EL (cell line): ENCODE measurements at regions not wholly inside any gene's neighbourhood (a gene's known extent, or its start where the extent isn't known, plus 50 kb on each side); places are given as distances from the start of the nearest gene placed in this dataset.

Source experiments
- DNase-seq: peaks from one replicate; pipeline ENCODE4 v3.0.0-alpha.2; 2016

- DNase-seq, result no peak
These were observed 206.2 kb upstream of the SKOR2 start for GRCh38 chr18:47457614-47458013.

GRCh38 chr18:47453038-47453437 is 201.6 kb upstream of the SKOR2 start:
- DNase-seq, result no peak

- DNase-seq, result no peak
These were observed 197.5 kb upstream of the SKOR2 start for GRCh38 chr18:47448956-47449355.

GRCh38 chr18:47441914-47442313 is 190.5 kb upstream of the SKOR2 start:
- no peak for DNase-seq

GRCh38 chr18:47438001-47438400 is 186.5 kb upstream of the SKOR2 start:
- no peak for DNase-seq

- DNase-seq, result no peak
These were observed 185.4 kb upstream of the SKOR2 start for GRCh38 chr18:47436871-47437270.

GRCh38 chr18:47434214-47434746 is 182.8 kb upstream of the SKOR2 start:
- DNase-seq, result no peak

GRCh38 chr18:47427923-47428637 is 176.6 kb upstream of the SKOR2 start:
- DNase-seq, result no peak

GRCh38 chr18:47427072-47427471 is 175.6 kb upstream of the SKOR2 start:
- no peak for DNase-seq

- no peak for DNase-seq
These were observed 173.9 kb upstream of the SKOR2 start for GRCh38 chr18:47425365-47425764.

- DNase-seq, result peak; percentile 12
These were observed 171.1 kb upstream of the SKOR2 start for GRCh38 chr18:47422524-47422923.

GRCh38 chr18:47420130-47420529 is 168.7 kb upstream of the SKOR2 start:
- DNase-seq, result no peak

GRCh38 chr18:47418746-47419145 is 167.3 kb upstream of the SKOR2 start:
- DNase-seq, result peak; percentile 57

- no peak for DNase-seq
These were observed 166.3 kb upstream of the SKOR2 start for GRCh38 chr18:47417807-47418206.

- no peak for DNase-seq
These were observed 164.4 kb upstream of the SKOR2 start for GRCh38 chr18:47415881-47416280.

- DNase-seq, result peak; percentile 5
These were observed 161.9 kb upstream of the SKOR2 start for GRCh38 chr18:47413327-47413726.

- no peak for DNase-seq
These were observed 161.5 kb upstream of the SKOR2 start for GRCh38 chr18:47412924-47413323.

GRCh38 chr18:47411159-47411558 is 159.7 kb upstream of the SKOR2 start:
- no peak for DNase-seq

GRCh38 chr18:47410139-47410538 is 158.7 kb upstream of the SKOR2 start:
- no peak for DNase-seq

GRCh38 chr18:47409519-47409918 is 158.1 kb upstream of the SKOR2 start:
- DNase-seq, result no peak

GRCh38 chr18:47407736-47408135 is 156.3 kb upstream of the SKOR2 start:
- no peak for DNase-seq

- DNase-seq, result no peak
These were observed 153.4 kb upstream of the SKOR2 start for GRCh38 chr18:47404845-47405244.

- DNase-seq, result no peak
These were observed 152.5 kb upstream of the SKOR2 start for GRCh38 chr18:47403949-47404348.

GRCh38 chr18:47403317-47403716 is 151.9 kb upstream of the SKOR2 start:
- no peak for DNase-seq

GRCh38 chr18:47399475-47399874 is 148.0 kb upstream of the SKOR2 start:
- DNase-seq, result no peak
